ENCODE measurements at regions not wholly inside any gene's neighbourhood (a gene's known extent, or its start where the extent isn't known, plus 50 kb on each side); places are given as distances from the start of the nearest gene placed in this dataset.

DNA sequence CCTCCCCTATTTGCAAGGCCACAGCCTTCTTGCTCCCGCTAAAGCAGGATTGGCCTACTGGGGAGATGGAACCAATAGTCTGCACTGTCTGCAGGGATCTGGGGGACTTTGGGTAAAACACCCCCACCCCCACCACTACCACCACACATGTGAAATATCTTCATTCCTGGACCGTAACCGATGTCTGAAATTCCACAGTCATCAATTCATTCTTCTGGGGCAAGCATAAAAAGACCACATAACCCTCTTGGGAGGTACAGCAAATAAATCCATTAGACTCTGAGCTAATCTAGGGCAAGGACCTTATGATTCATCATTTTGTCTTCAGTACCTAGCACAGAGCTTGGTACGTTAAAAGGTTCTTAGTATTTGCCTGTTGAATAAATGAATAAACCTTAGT, 307.8 kb downstream of the GPAM start:
- TF ChIP-seq, protein P1, sequence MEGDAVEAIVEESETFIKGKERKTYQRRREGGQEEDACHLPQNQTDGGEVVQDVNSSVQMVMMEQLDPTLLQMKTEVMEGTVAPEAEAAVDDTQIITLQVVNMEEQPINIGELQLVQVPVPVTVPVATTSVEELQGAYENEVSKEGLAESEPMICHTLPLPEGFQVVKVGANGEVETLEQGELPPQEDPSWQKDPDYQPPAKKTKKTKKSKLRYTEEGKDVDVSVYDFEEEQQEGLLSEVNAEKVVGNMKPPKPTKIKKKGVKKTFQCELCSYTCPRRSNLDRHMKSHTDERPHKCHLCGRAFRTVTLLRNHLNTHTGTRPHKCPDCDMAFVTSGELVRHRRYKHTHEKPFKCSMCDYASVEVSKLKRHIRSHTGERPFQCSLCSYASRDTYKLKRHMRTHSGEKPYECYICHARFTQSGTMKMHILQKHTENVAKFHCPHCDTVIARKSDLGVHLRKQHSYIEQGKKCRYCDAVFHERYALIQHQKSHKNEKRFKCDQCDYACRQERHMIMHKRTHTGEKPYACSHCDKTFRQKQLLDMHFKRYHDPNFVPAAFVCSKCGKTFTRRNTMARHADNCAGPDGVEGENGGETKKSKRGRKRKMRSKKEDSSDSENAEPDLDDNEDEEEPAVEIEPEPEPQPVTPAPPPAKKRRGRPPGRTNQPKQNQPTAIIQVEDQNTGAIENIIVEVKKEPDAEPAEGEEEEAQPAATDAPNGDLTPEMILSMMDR (conservative IDR thresholded peaks at IDR 0.05; ENCODE audit: low read depth in 2 of 2), result no peak
- TF ChIP-seq, protein P2, sequence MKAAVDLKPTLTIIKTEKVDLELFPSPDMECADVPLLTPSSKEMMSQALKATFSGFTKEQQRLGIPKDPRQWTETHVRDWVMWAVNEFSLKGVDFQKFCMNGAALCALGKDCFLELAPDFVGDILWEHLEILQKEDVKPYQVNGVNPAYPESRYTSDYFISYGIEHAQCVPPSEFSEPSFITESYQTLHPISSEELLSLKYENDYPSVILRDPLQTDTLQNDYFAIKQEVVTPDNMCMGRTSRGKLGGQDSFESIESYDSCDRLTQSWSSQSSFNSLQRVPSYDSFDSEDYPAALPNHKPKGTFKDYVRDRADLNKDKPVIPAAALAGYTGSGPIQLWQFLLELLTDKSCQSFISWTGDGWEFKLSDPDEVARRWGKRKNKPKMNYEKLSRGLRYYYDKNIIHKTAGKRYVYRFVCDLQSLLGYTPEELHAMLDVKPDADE (IDR thresholded peaks at IDR 0.05), result no peak
- TF ChIP-seq CREB1 (CRISPR knock-in tag; IDR thresholded peaks at IDR 0.05; ENCODE audit: low read depth), result no peak
- TF ChIP-seq, protein P3, sequence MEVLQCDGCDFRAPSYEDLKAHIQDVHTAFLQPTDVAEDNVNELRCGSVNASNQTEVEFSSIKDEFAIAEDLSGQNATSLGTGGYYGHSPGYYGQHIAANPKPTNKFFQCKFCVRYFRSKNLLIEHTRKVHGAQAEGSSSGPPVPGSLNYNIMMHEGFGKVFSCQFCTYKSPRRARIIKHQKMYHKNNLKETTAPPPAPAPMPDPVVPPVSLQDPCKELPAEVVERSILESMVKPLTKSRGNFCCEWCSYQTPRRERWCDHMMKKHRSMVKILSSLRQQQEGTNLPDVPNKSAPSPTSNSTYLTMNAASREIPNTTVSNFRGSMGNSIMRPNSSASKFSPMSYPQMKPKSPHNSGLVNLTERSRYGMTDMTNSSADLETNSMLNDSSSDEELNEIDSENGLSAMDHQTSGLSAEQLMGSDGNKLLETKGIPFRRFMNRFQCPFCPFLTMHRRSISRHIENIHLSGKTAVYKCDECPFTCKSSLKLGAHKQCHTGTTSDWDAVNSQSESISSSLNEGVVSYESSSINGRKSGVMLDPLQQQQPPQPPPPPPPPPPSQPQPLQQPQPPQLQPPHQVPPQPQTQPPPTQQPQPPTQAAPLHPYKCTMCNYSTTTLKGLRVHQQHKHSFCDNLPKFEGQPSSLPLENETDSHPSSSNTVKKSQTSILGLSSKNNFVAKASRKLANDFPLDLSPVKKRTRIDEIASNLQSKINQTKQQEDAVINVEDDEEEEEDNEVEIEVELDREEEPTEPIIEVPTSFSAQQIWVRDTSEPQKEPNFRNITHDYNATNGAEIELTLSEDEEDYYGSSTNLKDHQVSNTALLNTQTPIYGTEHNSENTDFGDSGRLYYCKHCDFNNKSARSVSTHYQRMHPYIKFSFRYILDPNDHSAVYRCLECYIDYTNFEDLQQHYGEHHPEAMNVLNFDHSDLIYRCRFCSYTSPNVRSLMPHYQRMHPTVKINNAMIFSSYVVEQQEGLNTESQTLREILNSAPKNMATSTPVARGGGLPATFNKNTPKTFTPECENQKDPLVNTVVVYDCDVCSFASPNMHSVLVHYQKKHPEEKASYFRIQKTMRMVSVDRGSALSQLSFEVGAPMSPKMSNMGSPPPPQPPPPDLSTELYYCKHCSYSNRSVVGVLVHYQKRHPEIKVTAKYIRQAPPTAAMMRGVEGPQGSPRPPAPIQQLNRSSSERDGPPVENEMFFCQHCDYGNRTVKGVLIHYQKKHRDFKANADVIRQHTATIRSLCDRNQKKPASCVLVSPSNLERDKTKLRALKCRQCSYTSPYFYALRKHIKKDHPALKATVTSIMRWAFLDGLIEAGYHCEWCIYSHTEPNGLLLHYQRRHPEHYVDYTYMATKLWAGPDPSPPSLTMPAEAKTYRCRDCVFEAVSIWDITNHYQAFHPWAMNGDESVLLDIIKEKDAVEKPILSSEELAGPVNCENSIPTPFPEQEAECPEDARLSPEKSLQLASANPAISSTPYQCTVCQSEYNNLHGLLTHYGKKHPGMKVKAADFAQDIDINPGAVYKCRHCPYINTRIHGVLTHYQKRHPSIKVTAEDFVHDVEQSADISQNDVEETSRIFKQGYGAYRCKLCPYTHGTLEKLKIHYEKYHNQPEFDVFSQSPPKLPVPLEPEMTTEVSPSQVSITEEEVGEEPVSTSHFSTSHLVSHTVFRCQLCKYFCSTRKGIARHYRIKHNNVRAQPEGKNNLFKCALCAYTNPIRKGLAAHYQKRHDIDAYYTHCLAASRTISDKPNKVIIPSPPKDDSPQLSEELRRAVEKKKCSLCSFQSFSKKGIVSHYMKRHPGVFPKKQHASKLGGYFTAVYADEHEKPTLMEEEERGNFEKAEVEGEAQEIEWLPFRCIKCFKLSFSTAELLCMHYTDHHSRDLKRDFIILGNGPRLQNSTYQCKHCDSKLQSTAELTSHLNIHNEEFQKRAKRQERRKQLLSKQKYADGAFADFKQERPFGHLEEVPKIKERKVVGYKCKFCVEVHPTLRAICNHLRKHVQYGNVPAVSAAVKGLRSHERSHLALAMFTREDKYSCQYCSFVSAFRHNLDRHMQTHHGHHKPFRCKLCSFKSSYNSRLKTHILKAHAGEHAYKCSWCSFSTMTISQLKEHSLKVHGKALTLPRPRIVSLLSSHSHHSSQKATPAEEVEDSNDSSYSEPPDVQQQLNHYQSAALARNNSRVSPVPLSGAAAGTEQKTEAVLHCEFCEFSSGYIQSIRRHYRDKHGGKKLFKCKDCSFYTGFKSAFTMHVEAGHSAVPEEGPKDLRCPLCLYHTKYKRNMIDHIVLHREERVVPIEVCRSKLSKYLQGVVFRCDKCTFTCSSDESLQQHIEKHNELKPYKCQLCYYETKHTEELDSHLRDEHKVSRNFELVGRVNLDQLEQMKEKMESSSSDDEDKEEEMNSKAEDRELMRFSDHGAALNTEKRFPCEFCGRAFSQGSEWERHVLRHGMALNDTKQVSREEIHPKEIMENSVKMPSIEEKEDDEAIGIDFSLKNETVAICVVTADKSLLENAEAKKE (CRISPR knock-in tag; IDR thresholded peaks at IDR 0.05), result no peak
- TF ChIP-seq EZH2 (IDR thresholded peaks at IDR 0.05; ENCODE audit: low read depth, unreplicated experiment), result no peak
